Gastroesophageal sphincter (tissue), 4 donors: ENCODE measurements at regions not wholly inside any gene's neighbourhood (a gene's known extent, or its start where the extent isn't known, plus 50 kb on each side); places are given as distances from the start of the nearest gene placed in this dataset.
A peak's percentile ranks its signal among the peaks of the same experiment; 100 is the strongest.

Experiments
- ATAC-seq: fragments of 150-250 bp; one replicate; pipeline ENCODE4 v1.9.1; 2016; ENCODE audit warnings: mild to moderate bottlenecking, moderate library complexity
- H3K27ac ChIP-seq, 4 donors: fragments of 200-600 bp; sonication (generic) in 3 of 4; 1 replicate in 3 of 4; 2 replicates in 1 of 4; pipeline ENCODE4 v1.5.1; 2016 to 2019
- H3K27me3 ChIP-seq: fragments of 200-600 bp; sonication (generic); one replicate; pipeline ENCODE4 v1.5.1; 2019
- H3K36me3 ChIP-seq, 2 donors: fragments of 200-600 bp; sonication (generic); one replicate each; pipeline ENCODE4 v1.5.1; 2019; ENCODE audit warnings: control low read depth in 1 of 2
- H3K4me1 ChIP-seq, 3 donors: fragments of 200-600 bp; sonication (generic); 1 replicate in 2 of 3; 2 replicates in 1 of 3; pipeline ENCODE4 v1.5.1; 2016 to 2019; ENCODE audit warnings: control low read depth in 2 of 3
- H3K4me3 ChIP-seq, 2 donors: fragments of 200-600 bp; sonication (generic); one replicate each; pipeline ENCODE4 v1.5.1; 2019; ENCODE audit warnings: mild to moderate bottlenecking in 1 of 2, moderate library complexity in 1 of 2
- H3K9me3 ChIP-seq, 3 donors: fragments of 200-600 bp; sonication (generic); one replicate each; pipeline ENCODE4 v1.5.1; 2017 to 2019; ENCODE audit warnings: control low read depth in 2 of 3
- EP300 ChIP-seq: sonication (generic); formaldehyde crosslinking; IDR thresholded peaks from one replicate; pipeline ENCODE4 v1.6.1; 2017; ENCODE audit warnings: antibody characterized with exemption, mild to moderate bottlenecking
- POLR2A ChIP-seq, 2 donors: fragments of 450-650 bp; IDR thresholded peaks; one replicate each; pipeline ENCODE4 v1.6.1; 2017; ENCODE audit warnings: antibody characterized with exemption in 2 of 2, mild to moderate bottlenecking in 2 of 2, moderate library complexity in 1 of 2
- POLR2AphosphoS5 ChIP-seq: sonication (generic); formaldehyde crosslinking; IDR thresholded peaks from one replicate; pipeline ENCODE4 v1.6.1; 2017; ENCODE audit warnings: antibody characterized with exemption
- WGBS, 2 donors: methylation state at CpG; one replicate each; pipeline ENCODE4 v1.1.5; 2018; ENCODE audit warnings: low coverage in 1 of 2; 5-methylcytosine and 5-hydroxymethylcytosine counted together
- TF ChIP-seq, protein P1 (sequence below), 4 experiments: fragments of 200-600 bp in 2 of 4; fragments of 450-650 bp in 2 of 4; sonication (generic) in 1 of 4; IDR thresholded peaks; one replicate each; pipeline ENCODE4 v1.5.1; 2017 to 2019; ENCODE audit warnings: antibody characterized with exemption in 4 of 4, mild to moderate bottlenecking in 2 of 4, moderate library complexity in 2 of 4

DNA sequence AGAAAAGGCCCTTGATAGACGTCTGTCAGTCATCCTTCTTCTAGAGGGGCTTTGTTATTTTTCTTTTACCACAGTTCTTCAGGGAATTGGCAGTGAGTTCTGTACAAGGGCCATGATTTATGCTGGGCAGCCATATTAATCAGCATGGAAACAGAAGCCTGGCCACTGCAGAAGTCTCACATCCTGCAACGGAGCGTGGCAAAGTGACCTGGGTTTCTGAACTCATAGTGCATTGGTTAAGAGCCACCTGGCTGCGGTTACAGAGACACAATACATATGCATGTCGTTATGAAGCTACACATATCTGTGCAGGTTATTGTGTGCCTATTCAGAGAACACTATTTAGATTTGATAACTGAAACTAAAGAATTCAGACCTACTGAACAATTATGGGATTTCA is 419.4 kb upstream of the CELF2 start:
- H3K4me1 ChIP-seq: no peaks in the 10 kb centered on the region
- TF ChIP-seq POLR2AphosphoS5: no peak
- no peak for TF ChIP-seq EP300
- no peak for TF ChIP-seq POLR2A (IDR thresholded peaks at IDR 0.05)
- TF ChIP-seq, protein P1, sequence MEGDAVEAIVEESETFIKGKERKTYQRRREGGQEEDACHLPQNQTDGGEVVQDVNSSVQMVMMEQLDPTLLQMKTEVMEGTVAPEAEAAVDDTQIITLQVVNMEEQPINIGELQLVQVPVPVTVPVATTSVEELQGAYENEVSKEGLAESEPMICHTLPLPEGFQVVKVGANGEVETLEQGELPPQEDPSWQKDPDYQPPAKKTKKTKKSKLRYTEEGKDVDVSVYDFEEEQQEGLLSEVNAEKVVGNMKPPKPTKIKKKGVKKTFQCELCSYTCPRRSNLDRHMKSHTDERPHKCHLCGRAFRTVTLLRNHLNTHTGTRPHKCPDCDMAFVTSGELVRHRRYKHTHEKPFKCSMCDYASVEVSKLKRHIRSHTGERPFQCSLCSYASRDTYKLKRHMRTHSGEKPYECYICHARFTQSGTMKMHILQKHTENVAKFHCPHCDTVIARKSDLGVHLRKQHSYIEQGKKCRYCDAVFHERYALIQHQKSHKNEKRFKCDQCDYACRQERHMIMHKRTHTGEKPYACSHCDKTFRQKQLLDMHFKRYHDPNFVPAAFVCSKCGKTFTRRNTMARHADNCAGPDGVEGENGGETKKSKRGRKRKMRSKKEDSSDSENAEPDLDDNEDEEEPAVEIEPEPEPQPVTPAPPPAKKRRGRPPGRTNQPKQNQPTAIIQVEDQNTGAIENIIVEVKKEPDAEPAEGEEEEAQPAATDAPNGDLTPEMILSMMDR (IDR thresholded peaks at IDR 0.05): no peak
- no peaks in the 10 kb centered on the region for H3K9me3 ChIP-seq
- H3K4me3 ChIP-seq: no peak overlapping the region
- ATAC-seq: no peak
- WGBS, 2 donors: 88 to 94% methylated on average over 2 to 5 of the region's 5 CpGs
- H3K36me3 ChIP-seq: no peaks in the 10 kb centered on the region
- H3K27me3 ChIP-seq: no peaks in the 10 kb centered on the region
- no peak overlapping the region for H3K27ac ChIP-seq

DNA sequence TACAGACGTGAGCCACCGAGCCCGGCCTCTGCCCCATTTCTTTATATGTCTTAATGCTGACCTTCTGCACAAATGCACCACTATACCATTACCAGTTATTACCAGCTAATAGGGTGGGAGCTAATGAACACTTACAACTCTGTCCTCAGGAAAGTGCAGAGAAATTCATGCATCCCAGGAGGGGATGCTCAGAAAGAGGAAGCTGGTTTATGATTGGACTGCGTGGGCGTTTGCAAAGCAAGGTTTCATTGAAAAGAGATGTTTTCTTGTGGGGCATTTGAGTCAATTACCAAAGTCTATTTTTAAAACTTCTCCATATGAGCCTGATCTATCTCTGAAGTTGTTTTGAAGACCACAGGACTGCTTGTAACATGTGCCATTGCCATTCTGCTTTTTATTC is 417.7 kb upstream of the CELF2 start:
- H3K9me3 ChIP-seq: no peaks in the 10 kb centered on the region
- 90 to 94% methylated on average over 2 to 5 of the region's 5 CpGs for WGBS, 2 donors
- no peak for TF ChIP-seq EP300
- TF ChIP-seq POLR2A (IDR thresholded peaks at IDR 0.05): no peak
- TF ChIP-seq, protein P1 (IDR thresholded peaks at IDR 0.05): no peak
- TF ChIP-seq POLR2AphosphoS5: no peak
- no peaks in the 10 kb centered on the region for H3K36me3 ChIP-seq
- no peak for ATAC-seq
- no peaks in the 10 kb centered on the region for H3K4me1 ChIP-seq
- no peak overlapping the region for H3K4me3 ChIP-seq
- no peak overlapping the region for H3K27ac ChIP-seq
- no peaks in the 10 kb centered on the region for H3K27me3 ChIP-seq

DNA sequence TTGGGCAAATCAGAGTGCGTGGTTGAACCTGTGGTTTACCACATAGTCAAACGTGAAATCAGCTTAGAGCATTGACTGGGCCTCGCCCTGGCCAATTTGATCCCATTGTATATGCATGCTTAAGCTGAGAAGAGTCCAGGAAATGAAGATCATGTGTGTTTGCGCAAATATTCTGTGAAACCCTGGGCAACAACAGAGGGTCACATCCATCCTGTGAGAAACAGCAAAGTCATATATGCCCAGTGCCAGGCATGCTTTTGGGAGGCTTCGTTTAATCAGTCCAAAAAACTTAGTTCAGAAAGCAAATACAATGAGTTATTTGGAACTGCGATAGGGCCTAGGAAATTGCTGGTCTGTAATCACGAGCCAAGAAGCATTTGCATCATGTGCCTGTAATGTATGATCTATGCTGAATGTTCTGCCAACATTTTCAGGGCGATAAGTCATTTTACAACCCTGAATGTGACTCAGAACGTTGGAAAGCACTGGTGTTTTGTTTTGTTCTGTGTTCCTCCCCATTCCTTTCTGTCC is 412.1 kb upstream of the CELF2 start:
- Histone ChIP-seq H3K4me1 (no peaks in the 10 kb centered on the region), H3K36me3 (no peaks in the 10 kb centered on the region), H3K27ac (peak overlapping the region in 2 of 4 donors; percentile 36 to 47), H3K4me3 (no peak overlapping the region), H3K9me3 (no peaks in the 10 kb centered on the region), H3K27me3 (no peaks in the 10 kb centered on the region)
- 38 to 83% methylated on average over 8 to 9 of the region's 9 CpGs for WGBS, 2 donors
- peak; percentile 92 for ATAC-seq
- TF ChIP-seq EP300: no peak
- peak; percentile 89 for TF ChIP-seq POLR2AphosphoS5
- TF ChIP-seq, protein P1 (IDR thresholded peaks at IDR 0.05): no peak

DNA sequence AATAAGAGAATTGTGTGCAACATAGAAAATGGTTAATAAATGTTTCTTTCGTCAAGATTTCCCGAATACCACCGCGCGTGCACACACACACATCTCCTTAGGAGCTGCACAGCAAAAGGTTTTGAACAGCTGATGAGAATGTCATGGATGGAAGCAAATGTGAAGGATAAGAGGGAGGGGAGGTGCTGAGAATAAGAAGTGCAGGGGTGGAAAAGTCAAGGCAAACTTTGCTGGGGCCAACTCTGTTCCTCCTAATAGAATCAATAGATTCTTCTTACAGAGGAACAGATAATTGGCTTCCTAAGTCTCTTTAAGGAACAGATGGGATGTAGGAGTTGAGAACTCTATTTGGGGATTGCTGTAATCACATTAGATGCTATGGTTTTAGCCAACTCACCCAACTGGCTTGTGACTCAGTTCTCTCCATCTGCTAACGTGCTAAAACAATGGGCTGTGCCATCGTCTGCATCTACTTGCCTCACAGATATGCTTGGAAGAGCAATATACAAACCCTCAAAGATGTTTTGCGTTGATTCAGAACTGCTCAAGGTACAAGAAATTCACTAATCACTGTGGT is 408.2 kb upstream of the CELF2 start:
- H3K27me3 ChIP-seq: no peaks in the 10 kb centered on the region
- no peaks in the 10 kb centered on the region for H3K4me1 ChIP-seq
- WGBS, 2 donors: 93 to 94% methylated on average over 6 to 8 of the region's 8 CpGs
- H3K4me3 ChIP-seq: no peak overlapping the region
- no peak for ATAC-seq
- no peaks in the 10 kb centered on the region for H3K36me3 ChIP-seq
- H3K27ac ChIP-seq: no peak overlapping the region
- no peak for TF ChIP-seq EP300
- H3K9me3 ChIP-seq: no peaks in the 10 kb centered on the region

DNA sequence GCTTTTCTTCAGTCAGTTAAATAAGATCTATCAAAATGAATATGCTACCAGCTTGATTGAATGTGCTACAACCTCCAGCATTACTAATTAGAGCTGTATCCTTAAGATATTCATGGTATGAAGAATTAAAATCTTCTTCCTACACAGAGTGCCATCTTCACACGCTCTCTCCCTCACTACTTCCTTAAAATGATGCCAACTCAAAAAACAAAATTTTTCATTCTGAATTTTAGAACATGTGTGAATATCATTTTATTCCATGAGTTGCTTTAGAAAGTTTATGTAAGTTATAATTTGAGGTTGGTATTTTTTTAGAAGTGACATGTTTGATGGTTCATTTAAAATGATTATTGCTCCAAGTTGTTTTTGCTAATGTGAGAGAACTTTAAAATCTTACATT is 407.5 kb upstream of the CELF2 start:
- no peaks in the 10 kb centered on the region for H3K9me3 ChIP-seq
- no peak for ATAC-seq
- no peaks in the 10 kb centered on the region for H3K4me1 ChIP-seq
- no peak overlapping the region for H3K27ac ChIP-seq
- WGBS, 2 donors: 90 to 94% methylated on average over 1 of the region's 1 CpG
- H3K4me3 ChIP-seq: no peak overlapping the region
- TF ChIP-seq, protein P1 (IDR thresholded peaks at IDR 0.05): no peak
- TF ChIP-seq POLR2A (IDR thresholded peaks at IDR 0.05): no peak
- TF ChIP-seq POLR2AphosphoS5: no peak
- TF ChIP-seq EP300: no peak
- H3K27me3 ChIP-seq: no peaks in the 10 kb centered on the region
- H3K36me3 ChIP-seq: no peaks in the 10 kb centered on the region
